ENCODE measurements at regions not wholly inside any gene's neighbourhood (a gene's known extent, or its start where the extent isn't known, plus 50 kb on each side); places are given as distances from the start of the nearest gene placed in this dataset.

DNA sequence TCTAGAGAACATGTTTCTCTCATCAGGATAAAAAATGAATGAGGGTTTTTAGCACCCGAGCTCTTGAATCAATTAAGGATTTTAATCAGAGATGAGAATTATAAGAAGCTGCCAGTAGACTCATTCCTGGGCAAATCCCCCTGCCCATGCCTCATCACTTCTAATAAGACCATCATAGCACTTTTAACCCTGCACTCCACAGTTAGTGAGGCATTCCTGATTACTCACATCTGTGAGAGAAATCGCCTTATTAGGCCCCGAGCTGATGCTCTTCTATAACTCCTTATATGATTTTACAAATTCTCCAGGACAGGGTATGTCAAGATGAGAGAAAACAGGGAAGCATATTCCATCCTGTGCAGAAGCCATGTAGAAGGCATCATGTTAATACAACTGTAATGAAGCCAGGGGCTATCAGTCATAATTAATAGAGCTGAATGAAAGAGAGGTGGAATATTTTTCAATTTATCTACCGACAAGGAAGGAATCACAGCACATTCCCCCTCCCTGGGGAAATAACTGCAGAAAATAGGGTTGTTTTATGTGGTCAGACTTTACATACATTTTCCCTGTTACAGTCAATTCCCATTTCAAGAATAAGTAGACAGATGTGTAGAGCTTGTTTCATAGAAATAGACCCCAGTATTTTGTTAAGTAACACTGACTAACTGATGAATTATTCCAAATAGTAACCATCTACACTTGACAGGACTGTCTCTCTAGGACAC lies 272.7 kb downstream of the HHIPL2 start:
- Histone ChIP-seq H3K9me3 (ENCODE audit: low read length) (no peaks in the 10 kb centered on the region), H3K4me2 (ENCODE audit: low read depth, low read length, poor library complexity, severe bottlenecking) (no peak overlapping the region), H3K4me1 (ENCODE audit: low read length) (no peaks in the 10 kb centered on the region), H3K9me2 (replicated peaks; ENCODE audit: insufficient read depth, low read length) (no peaks in the 10 kb centered on the region), H4K20me1 (ENCODE audit: insufficient read depth, low read depth, low read length) (no peaks in the 10 kb centered on the region), H3K4me3 (ENCODE audit: low read length) (no peak overlapping the region), H3K9ac (ENCODE audit: low read length) (no peak overlapping the region), H2AFZ (ENCODE audit: low read length) (no peak overlapping the region), H3K79me2 (ENCODE audit: low read length) (no peaks in the 10 kb centered on the region), H3K27ac (ENCODE audit: low read length) (no peak overlapping the region), H3K36me3 (ENCODE audit: insufficient read depth, low read length) (no peaks in the 10 kb centered on the region), H3K27me3 (ENCODE audit: low read length) (no peaks in the 10 kb centered on the region)
- no peak for DNase-seq

GRCh38 chr1:222266223-222267196 lies 281.4 kb downstream of the HHIPL2 start:
- Histone ChIP-seq H3K27me3 (ENCODE audit: low read length) (no peaks in the 10 kb centered on the region), H4K20me1 (ENCODE audit: insufficient read depth, low read depth, low read length) (no peaks in the 10 kb centered on the region), H3K9me2 (replicated peaks; ENCODE audit: insufficient read depth, low read length) (no peaks in the 10 kb centered on the region), H2AFZ (ENCODE audit: low read length) (no peak overlapping the region), H3K4me2 (ENCODE audit: low read depth, low read length, poor library complexity, severe bottlenecking) (no peak overlapping the region), H3K4me1 (ENCODE audit: low read length) (no peaks in the 10 kb centered on the region), H3K9me3 (ENCODE audit: low read length) (no peaks in the 10 kb centered on the region), H3K79me2 (ENCODE audit: low read length) (no peaks in the 10 kb centered on the region), H3K4me3 (ENCODE audit: low read length) (no peak overlapping the region), H3K9ac (ENCODE audit: low read length) (no peak overlapping the region), H3K27ac (ENCODE audit: low read length) (no peak overlapping the region), H3K36me3 (ENCODE audit: insufficient read depth, low read length) (no peaks in the 10 kb centered on the region)
- DNase-seq, result no peak

DNA sequence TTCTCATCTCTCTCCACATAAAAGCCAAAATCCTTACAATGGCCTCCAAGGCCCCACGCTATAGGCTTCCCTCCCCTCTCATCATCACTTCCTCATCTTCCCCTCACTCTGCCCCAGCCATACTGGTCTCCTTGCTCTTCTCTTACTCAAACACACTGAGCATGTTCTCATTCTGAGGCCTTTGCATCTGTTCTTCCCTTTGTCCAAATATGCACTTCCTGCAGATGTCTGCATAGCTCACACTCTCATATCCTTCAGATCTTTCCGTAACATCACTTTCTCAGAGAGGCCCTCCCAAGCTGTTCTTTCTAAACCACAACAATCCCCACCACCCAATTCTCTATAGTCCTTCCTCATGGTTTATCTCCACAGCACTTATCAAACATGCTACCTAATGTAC lies 284.1 kb downstream of the HHIPL2 start:
- Histone ChIP-seq H3K4me3 (ENCODE audit: low read length) (no peak overlapping the region), H3K9me2 (replicated peaks; ENCODE audit: insufficient read depth, low read length) (no peaks in the 10 kb centered on the region)

GRCh38 chr1:222257027-222257426 lies 290.9 kb downstream of the HHIPL2 start:
- H2AFZ ChIP-seq (ENCODE audit: low read length), result no peak overlapping the region
- H3K36me3 ChIP-seq (ENCODE audit: insufficient read depth, low read length), result no peaks in the 10 kb centered on the region
- no peaks in the 10 kb centered on the region for H3K9me3 ChIP-seq (ENCODE audit: low read length)
- H3K27me3 ChIP-seq (ENCODE audit: low read length), result no peaks in the 10 kb centered on the region
- H4K20me1 ChIP-seq (ENCODE audit: insufficient read depth, low read depth, low read length), result no peaks in the 10 kb centered on the region
- no peaks in the 10 kb centered on the region for H3K9me2 ChIP-seq (replicated peaks; ENCODE audit: insufficient read depth, low read length)
- no peak overlapping the region for H3K4me3 ChIP-seq (ENCODE audit: low read length)
- H3K79me2 ChIP-seq (ENCODE audit: low read length), result no peaks in the 10 kb centered on the region
- H3K4me1 ChIP-seq (ENCODE audit: low read length), result no peaks in the 10 kb centered on the region
- no peak for DNase-seq
- H3K27ac ChIP-seq (ENCODE audit: low read length), result no peak overlapping the region
- no peak overlapping the region for H3K9ac ChIP-seq (ENCODE audit: low read length)
- H3K4me2 ChIP-seq (ENCODE audit: low read depth, low read length, poor library complexity, severe bottlenecking), result no peak overlapping the region

More for the DNA sequence above, 284.1 kb downstream of the HHIPL2 start:
- no peak overlapping the region for H2AFZ ChIP-seq (ENCODE audit: low read length)
- no peak overlapping the region for H3K27ac ChIP-seq (ENCODE audit: low read length)
- no peaks in the 10 kb centered on the region for H3K36me3 ChIP-seq (ENCODE audit: insufficient read depth, low read length)
- no peaks in the 10 kb centered on the region for H3K27me3 ChIP-seq (ENCODE audit: low read length)
- H3K4me1 ChIP-seq (ENCODE audit: low read length), result no peaks in the 10 kb centered on the region
- H3K4me2 ChIP-seq (ENCODE audit: low read depth, low read length, poor library complexity, severe bottlenecking), result no peak overlapping the region
- H4K20me1 ChIP-seq (ENCODE audit: insufficient read depth, low read depth, low read length), result no peaks in the 10 kb centered on the region
- H3K9me3 ChIP-seq (ENCODE audit: low read length), result no peaks in the 10 kb centered on the region
- no peak for DNase-seq
- no peak overlapping the region for H3K9ac ChIP-seq (ENCODE audit: low read length)
- no peaks in the 10 kb centered on the region for H3K79me2 ChIP-seq (ENCODE audit: low read length)

DNA sequence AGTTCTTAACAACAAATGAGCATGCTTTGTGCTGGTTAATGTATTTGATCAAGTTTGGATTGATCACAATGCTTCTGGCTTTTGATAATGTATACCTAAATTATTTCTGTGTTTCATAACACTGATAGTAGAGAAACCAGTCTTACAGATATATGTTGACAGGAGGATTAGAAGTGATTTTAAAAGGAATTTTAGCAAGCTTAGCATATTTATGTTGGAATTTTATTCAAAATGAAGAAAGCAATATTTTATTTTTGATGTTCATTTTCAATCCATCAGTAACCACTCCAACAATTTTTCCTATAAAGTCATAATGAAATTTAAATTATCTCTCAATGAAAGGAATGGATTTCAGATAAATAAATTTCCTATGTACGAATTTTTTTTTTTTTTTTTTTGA lies 291.8 kb downstream of the HHIPL2 start:
- Histone ChIP-seq H4K20me1 (ENCODE audit: insufficient read depth, low read depth, low read length) (no peaks in the 10 kb centered on the region), H3K79me2 (ENCODE audit: low read length) (no peaks in the 10 kb centered on the region), H2AFZ (ENCODE audit: low read length) (no peak overlapping the region), H3K27ac (ENCODE audit: low read length) (no peak overlapping the region), H3K27me3 (ENCODE audit: low read length) (no peaks in the 10 kb centered on the region), H3K4me2 (ENCODE audit: low read depth, low read length, poor library complexity, severe bottlenecking) (no peak overlapping the region), H3K4me1 (ENCODE audit: low read length) (no peaks in the 10 kb centered on the region), H3K36me3 (ENCODE audit: insufficient read depth, low read length) (no peaks in the 10 kb centered on the region), H3K9me3 (ENCODE audit: low read length) (no peaks in the 10 kb centered on the region), H3K9ac (ENCODE audit: low read length) (no peak overlapping the region), H3K4me3 (ENCODE audit: low read length) (no peak overlapping the region), H3K9me2 (replicated peaks; ENCODE audit: insufficient read depth, low read length) (no peaks in the 10 kb centered on the region)
- DNase-seq, result no peak

GRCh38 chr1:222252788-222253187 lies 295.1 kb downstream of the HHIPL2 start:
- no peak overlapping the region for H2AFZ ChIP-seq (ENCODE audit: low read length)
- H3K4me1 ChIP-seq (ENCODE audit: low read length), result no peaks in the 10 kb centered on the region
- no peaks in the 10 kb centered on the region for H3K9me2 ChIP-seq (replicated peaks; ENCODE audit: insufficient read depth, low read length)
- H3K4me3 ChIP-seq (ENCODE audit: low read length), result no peak overlapping the region
- H3K79me2 ChIP-seq (ENCODE audit: low read length), result no peaks in the 10 kb centered on the region
- H3K36me3 ChIP-seq (ENCODE audit: insufficient read depth, low read length), result no peaks in the 10 kb centered on the region
- no peaks in the 10 kb centered on the region for H4K20me1 ChIP-seq (ENCODE audit: insufficient read depth, low read depth, low read length)
- no peak overlapping the region for H3K9ac ChIP-seq (ENCODE audit: low read length)
- H3K27ac ChIP-seq (ENCODE audit: low read length), result no peak overlapping the region
- no peak overlapping the region for H3K4me2 ChIP-seq (ENCODE audit: low read depth, low read length, poor library complexity, severe bottlenecking)
- DNase-seq, result no peak
- no peaks in the 10 kb centered on the region for H3K27me3 ChIP-seq (ENCODE audit: low read length)
- no peaks in the 10 kb centered on the region for H3K9me3 ChIP-seq (ENCODE audit: low read length)

DNA sequence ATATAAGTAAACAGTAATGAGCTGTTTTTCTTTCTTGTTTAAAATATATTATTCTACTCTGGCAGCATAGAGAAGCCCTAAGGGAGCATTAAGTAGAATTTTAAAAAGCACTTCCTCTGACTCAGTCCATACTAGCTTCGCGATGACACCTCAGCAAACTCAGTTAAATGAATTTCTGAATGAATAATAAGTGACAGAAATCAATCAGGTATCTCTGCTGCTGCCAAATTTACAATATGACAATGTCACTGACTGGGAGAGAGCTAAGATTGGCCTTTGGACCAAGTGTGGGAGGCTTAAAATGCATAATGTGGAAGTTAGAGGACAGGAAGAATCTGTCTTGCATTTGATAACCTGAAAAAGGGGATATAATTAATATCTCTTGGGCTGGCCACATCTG lies 296.1 kb downstream of the HHIPL2 start:
- Histone ChIP-seq H3K9ac (ENCODE audit: low read length) (no peak overlapping the region), H3K79me2 (ENCODE audit: low read length) (no peaks in the 10 kb centered on the region), H3K4me1 (ENCODE audit: low read length) (no peaks in the 10 kb centered on the region), H3K4me3 (ENCODE audit: low read length) (no peak overlapping the region), H3K4me2 (ENCODE audit: low read depth, low read length, poor library complexity, severe bottlenecking) (no peak overlapping the region), H2AFZ (ENCODE audit: low read length) (no peak overlapping the region), H3K27ac (ENCODE audit: low read length) (no peak overlapping the region), H3K36me3 (ENCODE audit: insufficient read depth, low read length) (no peaks in the 10 kb centered on the region), H3K9me2 (replicated peaks; ENCODE audit: insufficient read depth, low read length) (no peaks in the 10 kb centered on the region), H4K20me1 (ENCODE audit: insufficient read depth, low read depth, low read length) (no peaks in the 10 kb centered on the region), H3K27me3 (ENCODE audit: low read length) (no peaks in the 10 kb centered on the region), H3K9me3 (ENCODE audit: low read length) (no peaks in the 10 kb centered on the region)
- DNase-seq, result no peak

- no peak overlapping the region for H3K27ac ChIP-seq (ENCODE audit: low read length)
- H3K4me3 ChIP-seq (ENCODE audit: low read length), result no peak overlapping the region
- DNase-seq, result no peak
- H4K20me1 ChIP-seq (ENCODE audit: insufficient read depth, low read depth, low read length), result no peaks in the 10 kb centered on the region
- no peak overlapping the region for H3K4me2 ChIP-seq (ENCODE audit: low read depth, low read length, poor library complexity, severe bottlenecking)
- H3K9me2 ChIP-seq (replicated peaks; ENCODE audit: insufficient read depth, low read length), result no peaks in the 10 kb centered on the region
- H2AFZ ChIP-seq (ENCODE audit: low read length), result no peak overlapping the region
- H3K36me3 ChIP-seq (ENCODE audit: insufficient read depth, low read length), result no peaks in the 10 kb centered on the region
- no peak overlapping the region for H3K9ac ChIP-seq (ENCODE audit: low read length)
- no peaks in the 10 kb centered on the region for H3K9me3 ChIP-seq (ENCODE audit: low read length)
- no peaks in the 10 kb centered on the region for H3K27me3 ChIP-seq (ENCODE audit: low read length)
- no peaks in the 10 kb centered on the region for H3K4me1 ChIP-seq (ENCODE audit: low read length)
- no peaks in the 10 kb centered on the region for H3K79me2 ChIP-seq (ENCODE audit: low read length)
Measured at GRCh38 chr1:222250376-222250775, 297.5 kb downstream of the HHIPL2 start.

Data from Karpas-422 (cell line).